ENCODE measurements at regions not wholly inside any gene's neighbourhood (a gene's known extent, or its start where the extent isn't known, plus 50 kb on each side); places are given as distances from the start of the nearest gene placed in this dataset.

- Histone ChIP-seq H3K9ac (no peak overlapping the region), H3K4me2 (no peak overlapping the region), H3K36me3 (replicated peaks in 1 of 2; ENCODE audit: control insufficient read depth in 1 of 2, insufficient read depth in 2 of 2, low read length in 1 of 2) (no peaks in the 10 kb centered on the region), H3F3A (replicated peaks; ENCODE audit: insufficient read depth) (no peaks in the 10 kb centered on the region), H2AFZ (ENCODE audit: low read depth) (no peak overlapping the region), H3K79me2 (ENCODE audit: insufficient read depth) (no peaks in the 10 kb centered on the region), H3K27me3 (ENCODE audit: insufficient read depth) (no peaks in the 10 kb centered on the region), H3K9me2 (no peaks in the 10 kb centered on the region), H3K4me1 (ENCODE audit: control insufficient read depth in 1 of 2, insufficient read depth in 2 of 2, low read depth in 1 of 2, low read length in 1 of 2) (peaks cover 0 to 5% of the 10 kb centered on the region in 2 experiments; a peak in 1 of 4 replicates), H3K9me3 (no peaks in the 10 kb centered on the region), H3K4me3 (ENCODE audit: low read depth in 2 of 2, low read length in 1 of 2) (no peak overlapping the region), H3K27ac (ENCODE audit: low read depth in 2 of 2, low read length in 1 of 2) (no peak overlapping the region), H4K20me1 (ENCODE audit: insufficient read depth) (no peaks in the 10 kb centered on the region)
- WGBS (ENCODE audit: low lambda C conversion rate), result 10% methylated on average over 3 of the region's 3 CpGs
- ChIA-PET CTCF (interaction anchor here (1.0 to 1.7 kb wide), 2 partner anchors 123 to 195 kb away, joined by 3 to 4 read pairs; no protein-coding TSS in a partner anchor), POLR2A (no interaction called here)
- DNase-seq, result no peak
- TF ChIP-seq POLR2AphosphoS5 (IDR thresholded peaks at IDR 0.05; ENCODE audit: low read depth, low read length) (no peak), MAX (IDR thresholded peaks at IDR 0.05; ENCODE audit: low read depth) (no peak), SIN3A (IDR thresholded peaks at IDR 0.05; ENCODE audit: borderline replicate concordance, low read depth, low read length) (no peak), RFX5 (IDR thresholded peaks at IDR 0.05; ENCODE audit: low read length) (no peak), TCF12 (IDR thresholded peaks at IDR 0.05) (no peak), JUND (IDR thresholded peaks at IDR 0.05) (no peak), SMC3 (IDR thresholded peaks at IDR 0.05; ENCODE audit: low read depth, low read length) (no peak), EP300 (IDR thresholded peaks at IDR 0.05; ENCODE audit: borderline replicate concordance in 1 of 2, low read depth in 1 of 2, low read length in 1 of 2) (no peak)
These were observed 104.1 kb downstream of the KCTD15 start for GRCh38 chr19:33900817-33901216.

- Histone ChIP-seq H3K9me3 (no peaks in the 10 kb centered on the region), H3K9ac (no peak overlapping the region), H2AFZ (ENCODE audit: low read depth) (no peak overlapping the region), H3F3A (replicated peaks; ENCODE audit: insufficient read depth) (no peaks in the 10 kb centered on the region), H3K4me2 (no peak overlapping the region), H3K9me2 (no peaks in the 10 kb centered on the region), H3K79me2 (ENCODE audit: insufficient read depth) (no peaks in the 10 kb centered on the region), H3K36me3 (replicated peaks in 1 of 2; ENCODE audit: control insufficient read depth in 1 of 2, insufficient read depth in 2 of 2, low read length in 1 of 2) (no peaks in the 10 kb centered on the region), H3K4me1 (ENCODE audit: control insufficient read depth in 1 of 2, insufficient read depth in 2 of 2, low read depth in 1 of 2, low read length in 1 of 2) (peaks cover 0 to 5% of the 10 kb centered on the region in 2 experiments; a peak in 1 of 4 replicates), H3K4me3 (ENCODE audit: low read depth in 2 of 2, low read length in 1 of 2) (no peak overlapping the region), H3K27me3 (ENCODE audit: insufficient read depth) (no peaks in the 10 kb centered on the region), H4K20me1 (ENCODE audit: insufficient read depth) (no peaks in the 10 kb centered on the region), H3K27ac (ENCODE audit: low read depth in 2 of 2, low read length in 1 of 2) (no peak overlapping the region)
- WGBS (ENCODE audit: low lambda C conversion rate), result 19% methylated on average over 3 of the region's 3 CpGs
- no peak for DNase-seq
- POLR2A ChIA-PET, result no interaction called here
- CTCF ChIA-PET, result interaction anchor here (1.7 kb wide), 1 partner anchor 124 kb away, joined by 4 read pairs; no protein-coding TSS in a partner anchor
- TF ChIP-seq EZH2phosphoT487 (IDR thresholded peaks at IDR 0.05; ENCODE audit: borderline replicate concordance, low read depth) (no peak), YY1 (IDR thresholded peaks at IDR 0.05; ENCODE audit: low read depth) (no peak), RFX5 (IDR thresholded peaks at IDR 0.05; ENCODE audit: low read length) (no peak), TCF12 (IDR thresholded peaks at IDR 0.05) (no peak), RXRA (IDR thresholded peaks at IDR 0.05; ENCODE audit: borderline replicate concordance, low read depth) (no peak), NFIC (IDR thresholded peaks at IDR 0.05; ENCODE audit: borderline replicate concordance) (no peak), MEF2A (IDR thresholded peaks at IDR 0.05; ENCODE audit: borderline replicate concordance, low read depth) (no peak), RCOR1 (IDR thresholded peaks at IDR 0.05; ENCODE audit: low read length) (no peak), GABPA (IDR thresholded peaks at IDR 0.05; ENCODE audit: low read depth) (no peak), USF2 (IDR thresholded peaks at IDR 0.05; ENCODE audit: borderline replicate concordance, low read depth, low read length) (no peak), RAD21 (IDR thresholded peaks at IDR 0.05; ENCODE audit: low read length) (no peak)
- TF ChIP-seq, protein P1, sequence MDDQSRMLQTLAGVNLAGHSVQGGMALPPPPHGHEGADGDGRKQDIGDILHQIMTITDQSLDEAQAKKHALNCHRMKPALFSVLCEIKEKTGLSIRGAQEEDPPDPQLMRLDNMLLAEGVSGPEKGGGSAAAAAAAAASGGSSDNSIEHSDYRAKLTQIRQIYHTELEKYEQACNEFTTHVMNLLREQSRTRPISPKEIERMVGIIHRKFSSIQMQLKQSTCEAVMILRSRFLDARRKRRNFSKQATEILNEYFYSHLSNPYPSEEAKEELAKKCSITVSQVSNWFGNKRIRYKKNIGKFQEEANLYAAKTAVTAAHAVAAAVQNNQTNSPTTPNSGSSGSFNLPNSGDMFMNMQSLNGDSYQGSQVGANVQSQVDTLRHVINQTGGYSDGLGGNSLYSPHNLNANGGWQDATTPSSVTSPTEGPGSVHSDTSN (IDR thresholded peaks at IDR 0.05), result no peak
- TF ChIP-seq, protein P2, sequence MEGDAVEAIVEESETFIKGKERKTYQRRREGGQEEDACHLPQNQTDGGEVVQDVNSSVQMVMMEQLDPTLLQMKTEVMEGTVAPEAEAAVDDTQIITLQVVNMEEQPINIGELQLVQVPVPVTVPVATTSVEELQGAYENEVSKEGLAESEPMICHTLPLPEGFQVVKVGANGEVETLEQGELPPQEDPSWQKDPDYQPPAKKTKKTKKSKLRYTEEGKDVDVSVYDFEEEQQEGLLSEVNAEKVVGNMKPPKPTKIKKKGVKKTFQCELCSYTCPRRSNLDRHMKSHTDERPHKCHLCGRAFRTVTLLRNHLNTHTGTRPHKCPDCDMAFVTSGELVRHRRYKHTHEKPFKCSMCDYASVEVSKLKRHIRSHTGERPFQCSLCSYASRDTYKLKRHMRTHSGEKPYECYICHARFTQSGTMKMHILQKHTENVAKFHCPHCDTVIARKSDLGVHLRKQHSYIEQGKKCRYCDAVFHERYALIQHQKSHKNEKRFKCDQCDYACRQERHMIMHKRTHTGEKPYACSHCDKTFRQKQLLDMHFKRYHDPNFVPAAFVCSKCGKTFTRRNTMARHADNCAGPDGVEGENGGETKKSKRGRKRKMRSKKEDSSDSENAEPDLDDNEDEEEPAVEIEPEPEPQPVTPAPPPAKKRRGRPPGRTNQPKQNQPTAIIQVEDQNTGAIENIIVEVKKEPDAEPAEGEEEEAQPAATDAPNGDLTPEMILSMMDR (IDR thresholded peaks at IDR 0.05), result no peak
- TF ChIP-seq, protein P3, sequence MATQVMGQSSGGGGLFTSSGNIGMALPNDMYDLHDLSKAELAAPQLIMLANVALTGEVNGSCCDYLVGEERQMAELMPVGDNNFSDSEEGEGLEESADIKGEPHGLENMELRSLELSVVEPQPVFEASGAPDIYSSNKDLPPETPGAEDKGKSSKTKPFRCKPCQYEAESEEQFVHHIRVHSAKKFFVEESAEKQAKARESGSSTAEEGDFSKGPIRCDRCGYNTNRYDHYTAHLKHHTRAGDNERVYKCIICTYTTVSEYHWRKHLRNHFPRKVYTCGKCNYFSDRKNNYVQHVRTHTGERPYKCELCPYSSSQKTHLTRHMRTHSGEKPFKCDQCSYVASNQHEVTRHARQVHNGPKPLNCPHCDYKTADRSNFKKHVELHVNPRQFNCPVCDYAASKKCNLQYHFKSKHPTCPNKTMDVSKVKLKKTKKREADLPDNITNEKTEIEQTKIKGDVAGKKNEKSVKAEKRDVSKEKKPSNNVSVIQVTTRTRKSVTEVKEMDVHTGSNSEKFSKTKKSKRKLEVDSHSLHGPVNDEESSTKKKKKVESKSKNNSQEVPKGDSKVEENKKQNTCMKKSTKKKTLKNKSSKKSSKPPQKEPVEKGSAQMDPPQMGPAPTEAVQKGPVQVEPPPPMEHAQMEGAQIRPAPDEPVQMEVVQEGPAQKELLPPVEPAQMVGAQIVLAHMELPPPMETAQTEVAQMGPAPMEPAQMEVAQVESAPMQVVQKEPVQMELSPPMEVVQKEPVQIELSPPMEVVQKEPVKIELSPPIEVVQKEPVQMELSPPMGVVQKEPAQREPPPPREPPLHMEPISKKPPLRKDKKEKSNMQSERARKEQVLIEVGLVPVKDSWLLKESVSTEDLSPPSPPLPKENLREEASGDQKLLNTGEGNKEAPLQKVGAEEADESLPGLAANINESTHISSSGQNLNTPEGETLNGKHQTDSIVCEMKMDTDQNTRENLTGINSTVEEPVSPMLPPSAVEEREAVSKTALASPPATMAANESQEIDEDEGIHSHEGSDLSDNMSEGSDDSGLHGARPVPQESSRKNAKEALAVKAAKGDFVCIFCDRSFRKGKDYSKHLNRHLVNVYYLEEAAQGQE (IDR thresholded peaks at IDR 0.05; ENCODE audit: low read depth, low read length), result no peak
- TF ChIP-seq, protein P4, sequence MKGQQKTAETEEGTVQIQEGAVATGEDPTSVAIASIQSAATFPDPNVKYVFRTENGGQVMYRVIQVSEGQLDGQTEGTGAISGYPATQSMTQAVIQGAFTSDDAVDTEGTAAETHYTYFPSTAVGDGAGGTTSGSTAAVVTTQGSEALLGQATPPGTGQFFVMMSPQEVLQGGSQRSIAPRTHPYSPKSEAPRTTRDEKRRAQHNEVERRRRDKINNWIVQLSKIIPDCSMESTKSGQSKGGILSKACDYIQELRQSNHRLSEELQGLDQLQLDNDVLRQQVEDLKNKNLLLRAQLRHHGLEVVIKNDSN (IDR thresholded peaks at IDR 0.05; ENCODE audit: borderline replicate concordance, low read depth), result no peak
These were observed 105.7 kb downstream of the KCTD15 start for GRCh38 chr19:33902395-33902794.

Measured in SK-N-SH (cell line).